Urinary bladder (tissue), 3 donors: ENCODE measurements at regions not wholly inside any gene's neighbourhood (a gene's known extent, or its start where the extent isn't known, plus 50 kb on each side); places are given as distances from the start of the nearest gene placed in this dataset.
"Not testable (repeated sequence)": the region's sequence is repeated elsewhere in the genome, so short reads cannot be mapped to it uniquely, and the experiment has no call there.

Experiments used
- DNase-seq: peaks from one replicate; pipeline ENCODE4 v3.0.0-alpha.2; 2015; ENCODE audit errors: extremely low spot score
- H3K27ac ChIP-seq: one replicate; pipeline ENCODE4 v1.5.1; 2013; ENCODE audit warnings: low read depth, mild to moderate bottlenecking, moderate library complexity
- H3K36me3 ChIP-seq: one replicate; pipeline ENCODE4 v1.6.1; 2013; ENCODE audit warnings: mild to moderate bottlenecking, moderate library complexity; ENCODE audit not compliant: insufficient read depth
- H3K4me1 ChIP-seq: one replicate; pipeline ENCODE4 v1.6.1; 2013; ENCODE audit warnings: mild to moderate bottlenecking, moderate library complexity; ENCODE audit not compliant: insufficient read depth
- H3K4me3 ChIP-seq: one replicate; pipeline ENCODE4 v1.5.1; 2013; ENCODE audit warnings: low read depth, low read length
- WGBS: extraction: QIAGEN DNeasy Blood & Tissue Kit; methylation state at CpG from one replicate; pipeline ENCODE4 v1.1.7; 2013; 5-methylcytosine and 5-hydroxymethylcytosine counted together
- donor health status: healthy with polysubstance abuse.
- donor health status: healthy.

DNA sequence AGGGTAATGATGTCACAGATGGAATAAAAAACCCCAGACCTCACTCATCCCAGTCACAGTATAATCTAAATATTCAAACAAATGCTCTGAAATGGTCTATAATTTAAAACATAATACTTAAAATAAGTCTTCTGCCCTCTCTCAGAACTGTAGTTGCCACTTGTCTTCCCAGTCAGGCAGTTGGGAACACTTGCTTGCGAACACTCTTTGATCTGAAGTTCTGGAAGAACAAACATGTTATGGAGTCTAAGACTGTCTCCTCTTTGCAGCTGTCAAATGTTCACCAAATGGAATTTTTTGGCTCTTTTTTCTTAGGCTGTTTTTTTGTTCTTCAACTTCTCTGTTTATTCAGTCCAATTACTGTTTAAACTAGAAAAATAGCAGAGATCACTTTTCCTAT is 711.1 kb upstream of the GOLIM4 start:
- H3K36me3 ChIP-seq, result no peaks in the 10 kb centered on the region
- 64% methylated on average over 1 of the region's 1 CpG for WGBS
- no peak overlapping the region for H3K27ac ChIP-seq
- no peak overlapping the region for H3K4me3 ChIP-seq
- H3K4me1 ChIP-seq, result no peaks in the 10 kb centered on the region
- no peak for DNase-seq

GRCh38 chr3:168803536-168803935 is 707.8 kb upstream of the GOLIM4 start:
- no peak overlapping the region for H3K27ac ChIP-seq
- H3K4me3 ChIP-seq, result no peak overlapping the region
- 88% methylated on average over 1 of the region's 1 CpG for WGBS
- DNase-seq, result no peak
- H3K36me3 ChIP-seq, result no peaks in the 10 kb centered on the region
- no peaks in the 10 kb centered on the region for H3K4me1 ChIP-seq

- Histone ChIP-seq H3K4me3 (no peak overlapping the region), H3K4me1 (no peaks in the 10 kb centered on the region), H3K36me3 (no peaks in the 10 kb centered on the region), H3K27ac (no peak overlapping the region)
- no peak for DNase-seq
- WGBS, result 91% methylated on average over 4 of the region's 4 CpGs
Observed at GRCh38 chr3:168802766-168803165, 707.0 kb upstream of the GOLIM4 start.

- 80% methylated on average over 1 of the region's 1 CpG for WGBS
- Histone ChIP-seq H3K27ac (no peak overlapping the region), H3K36me3 (no peaks in the 10 kb centered on the region), H3K4me3 (no peak overlapping the region), H3K4me1 (no peaks in the 10 kb centered on the region)
- DNase-seq, result no peak
Observed at GRCh38 chr3:168801794-168802193, 706.1 kb upstream of the GOLIM4 start.

- DNase-seq, result no peak
- H3K27ac ChIP-seq, result no peak overlapping the region
- no peaks in the 10 kb centered on the region for H3K36me3 ChIP-seq
- WGBS, result 94% methylated on average over 3 of the region's 3 CpGs
- H3K4me3 ChIP-seq, result no peak overlapping the region
- H3K4me1 ChIP-seq, result no peaks in the 10 kb centered on the region
Observed at GRCh38 chr3:168796339-168796738, 700.6 kb upstream of the GOLIM4 start.

GRCh38 chr3:168794427-168794826 is 698.7 kb upstream of the GOLIM4 start:
- Histone ChIP-seq H3K27ac (no peak overlapping the region), H3K4me3 (no peak overlapping the region), H3K4me1 (no peaks in the 10 kb centered on the region), H3K36me3 (no peaks in the 10 kb centered on the region)
- WGBS, result 85% methylated on average over 2 of the region's 2 CpGs
- no peak for DNase-seq

- 96% methylated on average over 3 of the region's 3 CpGs for WGBS
- no peak for DNase-seq
- Histone ChIP-seq H3K36me3 (no peaks in the 10 kb centered on the region), H3K27ac (no peak overlapping the region), H3K4me3 (no peak overlapping the region), H3K4me1 (no peaks in the 10 kb centered on the region)
Observed at GRCh38 chr3:168782193-168782592, 686.5 kb upstream of the GOLIM4 start.

DNA sequence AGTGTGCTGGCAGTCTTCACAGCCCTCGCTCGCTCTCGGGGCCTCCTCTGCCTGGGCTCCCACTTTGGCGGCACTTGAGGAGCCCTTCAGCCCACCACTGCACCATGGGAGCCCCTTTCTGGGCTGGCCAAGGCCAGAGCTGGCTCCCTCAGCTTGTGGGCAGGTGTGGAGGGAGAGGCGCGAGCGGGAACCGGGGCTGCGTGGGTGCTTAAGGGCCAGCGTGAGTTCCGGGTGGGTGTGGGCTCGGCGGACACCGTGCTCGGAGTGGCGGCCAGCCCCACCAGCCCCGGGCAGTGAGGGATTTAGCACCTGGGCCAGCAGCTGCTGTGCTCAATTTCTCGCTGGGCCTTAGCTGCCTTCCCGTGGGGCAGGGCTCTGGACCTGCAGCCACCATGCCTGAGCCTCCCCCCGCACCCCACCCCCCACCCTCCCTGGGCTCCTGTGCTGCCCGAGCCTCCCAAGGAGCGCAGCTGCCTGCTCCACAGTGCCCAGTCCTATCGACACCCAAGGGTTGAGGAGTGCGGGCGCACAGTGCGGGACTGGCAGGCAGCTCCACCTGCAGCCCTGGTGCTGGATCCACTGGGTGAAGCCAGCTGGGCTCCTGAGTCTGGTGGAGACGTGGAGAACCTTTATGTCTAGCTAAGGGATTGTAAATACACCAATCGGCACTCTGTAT is 684.4 kb upstream of the GOLIM4 start:
- not testable (repeated sequence) for H3K36me3 ChIP-seq, H3K27ac ChIP-seq, DNase-seq, H3K4me3 ChIP-seq, H3K4me1 ChIP-seq
- WGBS, result 97% methylated on average over 28 of the region's 28 CpGs

- Histone ChIP-seq H3K4me3 (no peak overlapping the region), H3K36me3 (no peaks in the 10 kb centered on the region), H3K4me1 (no peaks in the 10 kb centered on the region), H3K27ac (no peak overlapping the region)
- 89% methylated on average over 1 of the region's 1 CpG for WGBS
- DNase-seq, result no peak
Observed at GRCh38 chr3:168753724-168754123, 658.0 kb upstream of the GOLIM4 start.

DNA sequence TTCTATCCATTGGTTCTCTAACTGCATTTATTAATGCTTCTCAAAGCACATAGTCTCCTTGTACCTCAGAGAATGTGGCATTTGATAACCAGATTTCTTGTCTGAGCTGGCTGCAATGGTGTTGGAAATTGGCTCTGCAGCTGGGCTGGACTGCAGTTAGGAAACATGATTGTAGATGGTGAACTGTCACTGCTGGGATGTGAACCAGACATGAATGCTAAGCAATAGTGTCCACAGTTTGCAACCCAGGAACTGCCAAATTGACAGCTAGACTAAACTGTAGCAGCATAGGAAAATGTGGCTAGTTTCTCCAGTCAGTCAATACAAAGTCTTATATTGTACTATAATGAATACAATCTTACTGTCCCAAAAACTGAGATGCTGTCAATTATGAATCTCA is 656.6 kb upstream of the GOLIM4 start:
- no peaks in the 10 kb centered on the region for H3K4me1 ChIP-seq
- H3K27ac ChIP-seq, result no peak overlapping the region
- no peaks in the 10 kb centered on the region for H3K36me3 ChIP-seq
- DNase-seq, result no peak
- H3K4me3 ChIP-seq, result no peak overlapping the region

DNA sequence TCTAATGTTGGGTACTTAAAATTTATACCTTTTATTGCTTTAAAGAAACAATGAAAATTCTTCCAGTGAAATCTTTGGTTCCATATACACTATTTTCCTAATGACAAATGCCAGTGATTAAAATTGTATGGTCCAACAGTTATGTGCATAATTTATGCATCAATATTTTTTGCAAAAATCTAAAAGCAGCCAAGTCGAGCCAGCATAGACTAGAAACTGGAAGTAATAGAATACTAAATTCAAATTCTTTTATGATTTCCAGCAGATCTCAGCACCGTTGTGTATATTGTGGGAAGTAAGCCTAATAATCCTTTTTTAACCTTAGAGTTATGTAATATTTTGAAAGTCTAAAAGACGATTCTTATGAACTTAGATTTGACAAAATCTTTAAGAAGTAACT is 652.0 kb upstream of the GOLIM4 start:
- DNase-seq, result no peak
- no peaks in the 10 kb centered on the region for H3K36me3 ChIP-seq
- no peak overlapping the region for H3K27ac ChIP-seq
- 79% methylated on average over 3 of the region's 3 CpGs for WGBS
- H3K4me3 ChIP-seq, result no peak overlapping the region
- no peaks in the 10 kb centered on the region for H3K4me1 ChIP-seq

DNA sequence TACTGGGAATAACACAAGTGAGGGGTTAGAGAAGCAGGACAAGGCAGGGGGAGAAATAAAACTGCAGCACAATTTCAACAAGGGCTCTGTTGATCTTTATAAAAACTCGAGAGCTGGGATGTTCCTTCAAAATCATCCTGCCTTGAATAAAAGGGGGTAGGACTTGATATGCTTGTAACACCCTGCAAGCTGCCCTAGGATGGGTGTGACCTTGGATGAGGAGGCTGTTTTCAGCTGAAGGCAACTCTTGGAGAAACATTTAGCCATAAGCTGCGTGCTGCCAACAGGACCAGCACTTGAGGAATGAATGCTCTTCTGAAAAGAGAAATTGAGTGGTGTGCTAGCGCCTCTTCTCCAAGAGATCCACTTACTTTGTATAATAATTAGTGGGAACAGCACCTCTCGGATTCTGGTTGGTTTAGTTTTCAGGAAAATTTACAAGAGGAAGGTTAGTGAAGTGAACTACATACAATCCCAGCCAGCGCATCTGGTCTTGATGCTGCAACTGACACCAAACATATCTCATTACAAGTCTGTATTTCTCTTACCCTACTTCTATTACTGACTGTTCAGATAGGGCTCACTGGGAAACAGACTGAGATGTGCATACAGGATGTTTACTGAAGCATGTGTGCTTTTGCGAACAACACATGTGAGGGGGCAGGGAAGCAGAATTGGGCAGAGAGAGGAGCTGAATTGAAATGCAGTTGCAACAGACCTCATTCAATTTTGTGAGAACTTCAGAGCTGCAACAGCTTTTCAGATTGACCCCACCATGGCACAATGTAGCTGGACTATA is 643.0 kb upstream of the GOLIM4 start:
- Histone ChIP-seq H3K4me3 (no peak overlapping the region), H3K4me1 (no peaks in the 10 kb centered on the region), H3K27ac (no peak overlapping the region), H3K36me3 (no peaks in the 10 kb centered on the region)
- WGBS, result 91% methylated on average over 6 of the region's 6 CpGs
- no peak for DNase-seq

DNA sequence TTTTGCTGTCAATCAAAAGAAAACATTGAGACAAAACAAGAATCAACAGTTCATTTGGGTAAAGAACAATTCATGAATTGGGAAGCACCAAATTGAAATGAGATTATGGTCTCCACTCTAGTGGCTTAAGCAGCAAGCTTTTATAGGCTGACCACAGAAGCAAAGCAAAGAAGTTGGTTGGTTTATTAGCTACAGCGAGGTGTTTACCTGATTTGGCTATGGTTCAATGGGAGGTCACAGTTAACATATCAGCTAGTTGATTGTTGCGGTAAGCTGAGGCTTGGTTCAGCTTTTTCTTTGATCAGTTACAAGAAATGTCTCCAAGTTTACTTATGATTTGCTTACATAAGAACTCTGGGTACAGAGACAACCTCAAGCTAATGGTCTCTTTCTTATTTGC is 640.5 kb upstream of the GOLIM4 start:
- Histone ChIP-seq H3K36me3 (no peaks in the 10 kb centered on the region), H3K4me3 (no peak overlapping the region), H3K4me1 (no peaks in the 10 kb centered on the region), H3K27ac (no peak overlapping the region)
- 65% methylated on average over 2 of the region's 2 CpGs for WGBS
- DNase-seq, result no peak

DNA sequence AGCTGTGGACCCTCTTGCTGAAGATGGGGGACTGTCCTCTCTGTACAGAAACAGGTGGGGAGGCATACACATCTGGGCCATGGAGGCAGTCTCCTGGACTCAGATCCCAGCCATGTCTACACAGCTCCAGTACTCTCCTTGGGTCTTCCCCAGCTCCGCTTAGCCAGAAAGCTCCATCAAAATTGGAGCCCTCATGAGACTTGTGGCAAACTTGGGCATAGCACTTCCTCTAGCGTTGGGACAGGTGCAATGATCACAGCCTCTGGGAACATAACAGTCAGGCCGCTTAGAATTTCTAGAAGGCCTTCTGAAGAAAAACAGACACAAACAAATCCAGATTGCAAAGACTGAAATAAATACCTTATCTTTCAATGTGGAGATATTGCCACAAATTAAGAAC is 634.3 kb upstream of the GOLIM4 start:
- H3K27ac ChIP-seq, result no peak overlapping the region
- no peak for DNase-seq
- WGBS, result 64% methylated on average over 3 of the region's 3 CpGs
- H3K36me3 ChIP-seq, result no peaks in the 10 kb centered on the region
- no peak overlapping the region for H3K4me3 ChIP-seq
- no peaks in the 10 kb centered on the region for H3K4me1 ChIP-seq
